HCT116 (cell line): ENCODE measurements at regions not wholly inside any gene's neighbourhood (a gene's known extent, or its start where the extent isn't known, plus 50 kb on each side); places are given as distances from the start of the nearest gene placed in this dataset.

Source experiments
- ATAC-seq: fragments of 200-7000 bp; cut with Tn5 transposase; 2 replicates; pipeline ENCODE4 v1.9.1; 2020; ENCODE audit warnings: mild to moderate bottlenecking, moderate library complexity
- BruUV-seq: library from RNA; stranded (reverse); fragments of 400-500 nt; replicated peaks from 2 replicates; lab custom pipeline; 2021; lab: Mats Ljungman, UMichigan
- CTCF ChIA-PET: fragments of 300-600 bp; sonication (Branson Sonifier 250); formaldehyde crosslinking; loops from one replicate; lab custom pipeline; 2021; ENCODE audit warnings: antibody characterized with exemption; lab: Charles Lee
- POLR2A ChIA-PET: fragments of 300-600, 350-600 bp; sonication (Branson Sonifier 250); formaldehyde crosslinking; loops from one replicate; lab custom pipeline; 2021; ENCODE audit warnings: antibody characterized with exemption; lab: Charles Lee
- RAD21 ChIA-PET, 2 experiments: fragments of 300-600 bp; sonication (Branson Sonifier 250); formaldehyde crosslinking; loops; one replicate each; lab custom pipeline; 2023; ENCODE audit warnings: low total read pairs in 2 of 2; ENCODE audit not compliant: uncharacterized antibody in 2 of 2, unreplicated experiment in 2 of 2, low non-redundant PET in 1 of 2; lab: Charles Lee
- DNase-seq: peaks from one replicate; pipeline ENCODE4 v3.0.0-alpha.2; 2010; ENCODE audit warnings: low read depth, low spot score
- H2AFZ ChIP-seq: fragments of 200-600 bp; shearing (Covaris generic), sonication (generic); 2 replicates; pipeline ENCODE4 v1.6.1; 2017; ENCODE audit warnings: low read depth, mixed run types, mixed read lengths, antibody characterized with exemption, low read length; ENCODE audit not compliant: poor library complexity, severe bottlenecking
- H3K27ac ChIP-seq: 2 replicates; pipeline ENCODE4 v1.5.1; 2012; ENCODE audit warnings: low read depth, low read length
- H3K27me3 ChIP-seq: fragments of 200-600 bp; sonication (generic); 2 replicates; pipeline ENCODE4 v1.6.1; 2016; ENCODE audit warnings: mixed run types, low read length, mixed read lengths; ENCODE audit not compliant: insufficient read depth
- H3K36me3 ChIP-seq, 2 experiments: fragments of 200-500 bp in 1 of 2; fragments of 200-600 bp in 1 of 2; sonication (Bioruptor generic) in 1 of 2; sonication (generic) in 1 of 2; 2 replicates each; pipeline versions ENCODE4 v1.5.1 to v1.6.1; 2014 to 2016; ENCODE audit warnings: low read length in 2 of 2, inconsistent platforms in 1 of 2, mixed read lengths in 1 of 2, mixed run types in 1 of 2; ENCODE audit not compliant: insufficient read depth in 2 of 2, control insufficient read depth in 1 of 2
- H3K4me1 ChIP-seq, 2 experiments: fragments of 200-600 bp in 1 of 2; sonication (generic) in 1 of 2; 2 replicates each; pipeline versions ENCODE4 v1.5.1 to v1.6.1; 2012 to 2017; ENCODE audit warnings: low read length in 2 of 2, inconsistent platforms in 1 of 2, mild to moderate bottlenecking in 1 of 2, mixed read lengths in 1 of 2, mixed run types in 1 of 2, moderate library complexity in 1 of 2; ENCODE audit not compliant: insufficient read depth in 2 of 2, control insufficient read depth in 1 of 2
- H3K4me2 ChIP-seq: fragments of 200-600 bp; sonication (generic); 2 replicates; pipeline ENCODE4 v1.6.1; 2017; ENCODE audit warnings: mixed run types, low read length, mixed read lengths
- H3K4me3 ChIP-seq, 2 experiments: fragments of 200-600 bp in 1 of 2; sonication (generic) in 1 of 2; replicated peaks in 1 of 2; 2 replicates each; pipeline ENCODE4 v1.5.1; 2011 to 2016; ENCODE audit warnings: low read length in 2 of 2, control low read depth in 1 of 2, low read depth in 1 of 2, mild to moderate bottlenecking in 1 of 2, mixed read lengths in 1 of 2, mixed run types in 1 of 2
- H3K79me2 ChIP-seq: fragments of 200-600 bp; sonication (generic); 2 replicates; pipeline ENCODE4 v1.6.1; 2017; ENCODE audit warnings: mild to moderate bottlenecking, mixed run types, low read length, moderate library complexity, mixed read lengths; ENCODE audit not compliant: insufficient read depth
- H3K9ac ChIP-seq: fragments of 200-600 bp; sonication (generic); 2 replicates; pipeline ENCODE4 v1.6.1; 2016; ENCODE audit warnings: low read length, mixed read lengths
- H3K9me2 ChIP-seq: fragments of 200-600 bp; sonication (generic), shearing (Covaris generic); 2 replicates; pipeline ENCODE4 v1.6.1; 2017; ENCODE audit warnings: mixed run types, mild to moderate bottlenecking, moderate library complexity; ENCODE audit not compliant: insufficient read depth
- H3K9me3 ChIP-seq, 2 experiments: fragments of 200-500 bp in 1 of 2; fragments of 200-600 bp in 1 of 2; sonication (Bioruptor generic) in 1 of 2; sonication (generic) in 1 of 2; 2 replicates each; pipeline ENCODE4 v1.6.1; 2014 to 2017; ENCODE audit warnings: low read length in 2 of 2, mixed read lengths in 2 of 2, inconsistent platforms in 1 of 2, low read depth in 1 of 2, mild to moderate bottlenecking in 1 of 2, mixed run types in 1 of 2, moderate library complexity in 1 of 2; ENCODE audit not compliant: control insufficient read depth in 1 of 2, insufficient read depth in 1 of 2
- H4K20me1 ChIP-seq: fragments of 200-600 bp; sonication (generic), shearing (Covaris generic); 2 replicates; pipeline ENCODE4 v1.6.1; 2017; ENCODE audit warnings: mixed run types, mild to moderate bottlenecking, moderate library complexity; ENCODE audit not compliant: insufficient read depth
- ATF3 ChIP-seq: IDR thresholded peaks from 2 replicates; pipeline ENCODE4 v1.6.1; 2012
- CTCF ChIP-seq, 3 experiments: fragments of 200-600 bp in 1 of 3; sonication (generic) in 1 of 3; IDR thresholded peaks in 2 of 3; conservative IDR thresholded peaks in 1 of 3; 2 replicates each; pipeline ENCODE4 v1.5.1; 2012 to 2017; ENCODE audit warnings: low read depth in 2 of 3, low read length in 2 of 3, antibody characterized with exemption in 1 of 3, borderline replicate concordance in 1 of 3, control low read depth in 1 of 3, mild to moderate bottlenecking in 1 of 3, mixed read lengths in 1 of 3, mixed run types in 1 of 3, moderate library complexity in 1 of 3; ENCODE audit not compliant: insufficient read depth in 1 of 3
- EGR1 ChIP-seq: IDR thresholded peaks from 2 replicates; pipeline ENCODE4 v1.6.1; 2012; ENCODE audit warnings: low read depth
- EZH2 ChIP-seq: fragments of 200-600 bp; sonication (generic); IDR thresholded peaks from 2 replicates; pipeline ENCODE4 v1.6.1; 2017; ENCODE audit warnings: antibody characterized with exemption, mixed run types
- POLR2A ChIP-seq: IDR thresholded peaks from 2 replicates; pipeline ENCODE4 v1.7.0; 2011; ENCODE audit warnings: borderline replicate concordance; ENCODE audit not compliant: insufficient read depth, insufficient read length; ENCODE audit errors: extremely low read depth
- RAD21 ChIP-seq: IDR thresholded peaks from 2 replicates; pipeline ENCODE4 v1.6.1; 2012; ENCODE audit warnings: low read depth, mild to moderate bottlenecking
- SIN3A ChIP-seq: IDR thresholded peaks from 2 replicates; pipeline ENCODE4 v1.6.1; 2012; ENCODE audit warnings: low read depth
- SRF ChIP-seq: IDR thresholded peaks from 2 replicates; pipeline ENCODE4 v1.6.1; 2012; ENCODE audit warnings: low read depth
- YY1 ChIP-seq: IDR thresholded peaks from 2 replicates; pipeline ENCODE4 v1.6.1; 2011; ENCODE audit warnings: low read length, low read depth, moderate library complexity, mild to moderate bottlenecking; ENCODE audit not compliant: insufficient replicate concordance; ENCODE audit errors: extremely low read depth
- intact Hi-C: fragments of 100-400 bp; cut with micrococcal nuclease; formaldehyde crosslinking; loops from 2 replicates; pipeline ENCODE4 v1.10.0; 2022
- TF ChIP-seq, protein P1 (sequence below): IDR thresholded peaks from 2 replicates; pipeline ENCODE4 v1.6.1; 2011; ENCODE audit warnings: mild to moderate bottlenecking, low read length, moderate library complexity; ENCODE audit not compliant: insufficient replicate concordance; ENCODE audit errors: extremely low read depth
- TF ChIP-seq, protein P2 (sequence below): IDR thresholded peaks from 2 replicates; pipeline ENCODE4 v1.6.1; 2012

GRCh38 chr13:81058211-81058915 is 717.4 kb upstream of the SPRY2 start (continued):
- TF ChIP-seq, protein P1, sequence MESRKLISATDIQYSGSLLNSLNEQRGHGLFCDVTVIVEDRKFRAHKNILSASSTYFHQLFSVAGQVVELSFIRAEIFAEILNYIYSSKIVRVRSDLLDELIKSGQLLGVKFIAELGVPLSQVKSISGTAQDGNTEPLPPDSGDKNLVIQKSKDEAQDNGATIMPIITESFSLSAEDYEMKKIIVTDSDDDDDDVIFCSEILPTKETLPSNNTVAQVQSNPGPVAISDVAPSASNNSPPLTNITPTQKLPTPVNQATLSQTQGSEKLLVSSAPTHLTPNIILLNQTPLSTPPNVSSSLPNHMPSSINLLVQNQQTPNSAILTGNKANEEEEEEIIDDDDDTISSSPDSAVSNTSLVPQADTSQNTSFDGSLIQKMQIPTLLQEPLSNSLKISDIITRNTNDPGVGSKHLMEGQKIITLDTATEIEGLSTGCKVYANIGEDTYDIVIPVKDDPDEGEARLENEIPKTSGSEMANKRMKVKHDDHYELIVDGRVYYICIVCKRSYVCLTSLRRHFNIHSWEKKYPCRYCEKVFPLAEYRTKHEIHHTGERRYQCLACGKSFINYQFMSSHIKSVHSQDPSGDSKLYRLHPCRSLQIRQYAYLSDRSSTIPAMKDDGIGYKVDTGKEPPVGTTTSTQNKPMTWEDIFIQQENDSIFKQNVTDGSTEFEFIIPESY: no peak
- no peak for TF ChIP-seq SRF
- TF ChIP-seq ATF3: no peak
- TF ChIP-seq SIN3A: no peak
- no peak for TF ChIP-seq EGR1
- no peak for TF ChIP-seq YY1
- TF ChIP-seq POLR2A: no peak
- TF ChIP-seq, protein P2, sequence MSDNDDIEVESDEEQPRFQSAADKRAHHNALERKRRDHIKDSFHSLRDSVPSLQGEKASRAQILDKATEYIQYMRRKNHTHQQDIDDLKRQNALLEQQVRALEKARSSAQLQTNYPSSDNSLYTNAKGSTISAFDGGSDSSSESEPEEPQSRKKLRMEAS: no peak
- no peak for TF ChIP-seq EZH2

DNA sequence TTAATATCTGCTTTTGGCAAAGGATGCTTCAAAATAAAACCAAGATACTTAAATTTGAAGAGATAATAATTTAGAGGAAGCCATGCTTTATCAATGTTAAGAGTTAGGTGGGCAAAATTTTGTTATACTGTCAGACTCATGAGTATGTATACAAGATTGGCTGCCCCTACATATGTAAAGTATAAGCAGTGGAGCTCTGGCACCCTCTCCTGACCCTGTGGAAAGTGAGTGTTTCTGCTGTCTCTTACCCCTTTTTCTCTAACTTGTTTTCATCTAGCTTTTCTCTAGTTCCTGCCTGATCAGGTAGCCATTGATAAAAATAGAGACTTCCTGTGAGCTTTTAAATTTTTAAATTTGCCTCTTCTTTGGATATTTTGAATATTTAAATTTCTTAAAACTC is 710.9 kb upstream of the SPRY2 start:
- no peaks in the 10 kb centered on the region for H3K36me3 ChIP-seq
- H3K9me3 ChIP-seq: no peaks in the 10 kb centered on the region; a peak in 1 of 4 replicates
- RAD21 ChIA-PET: no interaction called here
- TF ChIP-seq CTCF (IDR thresholded peaks at IDR 0.05 in 2 of 3, conservative IDR thresholded peaks at IDR 0.05 in 1 of 3; ENCODE audit: borderline replicate concordance in 1 of 3, insufficient read depth in 1 of 3, low read depth in 2 of 3, low read length in 2 of 3): peak in 1 of 3 experiments; percentile 7; a peak in 1 of 6 replicates
- TF ChIP-seq, protein P1: no peak
- TF ChIP-seq SIN3A: no peak
- 0 out of 2 replicates have a peak, but pooled peaks have one; percentile 12 for TF ChIP-seq RAD21
- no peaks in the 10 kb centered on the region for H3K79me2 ChIP-seq
- H3K4me3 ChIP-seq: no peak overlapping the region
- DNase-seq (no peak), ATAC-seq (no peak)
- no peaks in the 10 kb centered on the region for H3K27me3 ChIP-seq
- CTCF ChIA-PET: interaction anchor here (0.8 kb wide), 1 partner anchor 34 kb away, joined by 3 read pairs; no protein-coding TSS in a partner anchor
- BruUV-seq: no TSS peak
- H3K4me1 ChIP-seq: no peaks in the 10 kb centered on the region
- no peak overlapping the region for H2AFZ ChIP-seq
- no peak overlapping the region for H3K4me2 ChIP-seq
- H3K9me2 ChIP-seq: no peaks in the 10 kb centered on the region
- intact Hi-C loops: no loop called here
- H3K27ac ChIP-seq: no peak overlapping the region
- H4K20me1 ChIP-seq: no peaks in the 10 kb centered on the region
- POLR2A ChIA-PET: no interaction called here
- no peak overlapping the region for H3K9ac ChIP-seq
